ENCODE measurements at regions not wholly inside any gene's neighbourhood (a gene's known extent, or its start where the extent isn't known, plus 50 kb on each side); places are given as distances from the start of the nearest gene placed in this dataset.

DNA sequence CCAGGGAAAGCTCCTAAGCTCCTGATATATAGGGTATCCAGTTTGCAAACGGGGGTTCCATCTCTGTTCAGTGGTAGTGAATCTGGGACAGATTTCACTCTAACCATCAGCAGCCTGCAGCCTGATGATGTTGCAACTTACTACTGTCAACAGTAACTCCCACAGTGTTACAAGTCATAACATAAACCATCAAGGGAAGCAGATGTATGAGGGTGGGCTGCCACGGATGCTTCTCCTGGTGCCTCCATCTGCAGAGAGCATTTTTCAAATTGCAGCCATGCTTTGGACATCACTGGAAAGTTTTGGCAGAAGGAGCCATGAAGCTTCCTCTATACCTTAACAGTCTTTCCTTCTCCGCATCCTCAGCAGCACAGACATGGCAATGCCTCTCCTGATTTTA, 234.5 kb downstream of the ANKRD36B start:
- H3K27ac ChIP-seq (ENCODE audit: low read length, poor library complexity, severe bottlenecking), result no peak overlapping the region
- H3K4me1 ChIP-seq (ENCODE audit: control insufficient read depth, insufficient read depth, low read depth, low read length), result no peaks in the 10 kb centered on the region
- no peak overlapping the region for H3K18ac ChIP-seq (ENCODE audit: low read depth in 1 of 2, low read length in 2 of 2)
- no peak overlapping the region for H4K8ac ChIP-seq (ENCODE audit: low read length)
- no peaks in the 10 kb centered on the region for H3K36me3 ChIP-seq (ENCODE audit: control insufficient read depth in 1 of 2, insufficient read depth in 2 of 2, low read depth in 1 of 2, low read length in 2 of 2)
- H2AK5ac ChIP-seq (ENCODE audit: low read length, severe bottlenecking), result no peak overlapping the region
- no peak overlapping the region for H3K4me2 ChIP-seq (ENCODE audit: low read length, poor library complexity, severe bottlenecking)
- no peak overlapping the region for H3K4ac ChIP-seq (ENCODE audit: low read depth in 1 of 2, low read length in 2 of 2)
- H2BK5ac ChIP-seq (ENCODE audit: low read depth, low read length, poor library complexity, severe bottlenecking), result no peak overlapping the region
- no peak overlapping the region for H3K4me3 ChIP-seq (ENCODE audit: insufficient read depth in 1 of 2, low read depth in 1 of 2, low read length in 2 of 2)
- H2BK15ac ChIP-seq (ENCODE audit: low read depth, poor library complexity, severe bottlenecking), result no peak overlapping the region
- H3K9me3 ChIP-seq (ENCODE audit: control insufficient read depth, low read length), result no peaks in the 10 kb centered on the region
- peaks cover 43 to 88% of the 10 kb centered on the region in 2 experiments for H3K27me3 ChIP-seq (ENCODE audit: control insufficient read depth in 1 of 2, insufficient read depth in 1 of 2, low read length in 2 of 2)
- no peak overlapping the region for H2AFZ ChIP-seq (ENCODE audit: low read depth, low read length)
- no peak overlapping the region for H3K14ac ChIP-seq (ENCODE audit: low read length in 2 of 2)
- no peak overlapping the region for H4K91ac ChIP-seq (ENCODE audit: low read length)
- no peak for DNase-seq
- H2BK12ac ChIP-seq (ENCODE audit: low read length in 2 of 2), result no peak overlapping the region
- H3K23ac ChIP-seq (ENCODE audit: low read length in 2 of 2), result no peak overlapping the region
- no peak overlapping the region for H3K9ac ChIP-seq (ENCODE audit: low read length)
- WGBS, result 71% methylated on average over 1 of the region's 3 CpGs
- no peaks in the 10 kb centered on the region for H3K79me1 ChIP-seq (replicated peaks; ENCODE audit: low read length, poor library complexity, severe bottlenecking)
- H2BK120ac ChIP-seq (ENCODE audit: low read depth, low read length), result no peak overlapping the region

GRCh38 chr2:97354576-97354975, 235.1 kb downstream of the ANKRD36B start:
- no peaks in the 10 kb centered on the region for H3K36me3 ChIP-seq (ENCODE audit: control insufficient read depth in 1 of 2, insufficient read depth in 2 of 2, low read depth in 1 of 2, low read length in 2 of 2)
- no peak overlapping the region for H3K23ac ChIP-seq (ENCODE audit: low read length in 2 of 2)
- H4K91ac ChIP-seq (ENCODE audit: low read length), result no peak overlapping the region
- no peak overlapping the region for H2BK12ac ChIP-seq (ENCODE audit: low read length in 2 of 2)
- no peak overlapping the region for H3K14ac ChIP-seq (ENCODE audit: low read length in 2 of 2)
- H2BK5ac ChIP-seq (ENCODE audit: low read depth, low read length, poor library complexity, severe bottlenecking), result no peak overlapping the region
- no peak overlapping the region for H3K27ac ChIP-seq (ENCODE audit: low read length, poor library complexity, severe bottlenecking)
- H3K4me2 ChIP-seq (ENCODE audit: low read length, poor library complexity, severe bottlenecking), result no peak overlapping the region
- WGBS, result 87% methylated on average over 1 of the region's 1 CpG
- no peak for DNase-seq
- H2BK120ac ChIP-seq (ENCODE audit: low read depth, low read length), result no peak overlapping the region
- no peak overlapping the region for H4K8ac ChIP-seq (ENCODE audit: low read length)
- H3K27me3 ChIP-seq (ENCODE audit: control insufficient read depth in 1 of 2, insufficient read depth in 1 of 2, low read length in 2 of 2), result peaks cover 39 to 85% of the 10 kb centered on the region in 2 experiments
- no peak overlapping the region for H3K9ac ChIP-seq (ENCODE audit: low read length)
- H3K18ac ChIP-seq (ENCODE audit: low read depth in 1 of 2, low read length in 2 of 2), result no peak overlapping the region
- no peaks in the 10 kb centered on the region for H3K9me3 ChIP-seq (ENCODE audit: control insufficient read depth, low read length)
- no peaks in the 10 kb centered on the region for H3K79me1 ChIP-seq (replicated peaks; ENCODE audit: low read length, poor library complexity, severe bottlenecking)
- no peak overlapping the region for H2AFZ ChIP-seq (ENCODE audit: low read depth, low read length)
- no peak overlapping the region for H3K4me3 ChIP-seq (ENCODE audit: insufficient read depth in 1 of 2, low read depth in 1 of 2, low read length in 2 of 2)
- H2BK15ac ChIP-seq (ENCODE audit: low read depth, poor library complexity, severe bottlenecking), result no peak overlapping the region
- no peak overlapping the region for H2AK5ac ChIP-seq (ENCODE audit: low read length, severe bottlenecking)
- H3K4ac ChIP-seq (ENCODE audit: low read depth in 1 of 2, low read length in 2 of 2), result no peak overlapping the region
- H3K4me1 ChIP-seq (ENCODE audit: control insufficient read depth, insufficient read depth, low read depth, low read length), result no peaks in the 10 kb centered on the region

DNA sequence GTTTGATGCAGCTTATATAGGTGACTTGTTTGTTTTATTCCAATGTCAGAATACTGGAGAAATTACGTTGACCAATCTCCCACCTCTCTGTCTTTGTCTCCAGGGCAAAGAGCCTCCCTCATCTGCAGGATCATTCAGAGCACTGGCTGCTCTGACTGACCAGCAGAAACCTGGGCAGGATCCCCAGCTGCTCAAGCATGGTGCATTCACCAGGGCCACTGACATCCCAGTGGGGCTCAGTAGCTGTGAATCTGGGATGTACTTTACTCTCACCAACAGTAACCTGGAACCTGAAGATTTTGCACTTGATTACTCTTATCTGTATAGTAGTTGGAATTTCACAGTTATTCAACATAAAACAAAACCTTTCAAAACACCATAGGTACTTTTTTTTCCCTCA, 235.9 kb downstream of the ANKRD36 start:
- Histone ChIP-seq H3K4me1 (ENCODE audit: control insufficient read depth, insufficient read depth, low read depth, low read length) (peaks cover 2% of the 10 kb centered on the region), H3K27ac (ENCODE audit: low read length, poor library complexity, severe bottlenecking) (no peak overlapping the region), H2AFZ (ENCODE audit: low read depth, low read length) (no peak overlapping the region), H3K27me3 (ENCODE audit: control insufficient read depth in 1 of 2, insufficient read depth in 1 of 2, low read length in 2 of 2) (peaks cover 17 to 48% of the 10 kb centered on the region in 2 experiments), H2BK120ac (ENCODE audit: low read depth, low read length) (no peak overlapping the region), H3K79me1 (replicated peaks; ENCODE audit: low read length, poor library complexity, severe bottlenecking) (no peaks in the 10 kb centered on the region), H3K9ac (ENCODE audit: low read length) (no peak overlapping the region), H3K4me2 (ENCODE audit: low read length, poor library complexity, severe bottlenecking) (no peak overlapping the region), H2BK5ac (ENCODE audit: low read depth, low read length, poor library complexity, severe bottlenecking) (no peak overlapping the region), H3K4ac (ENCODE audit: low read depth in 1 of 2, low read length in 2 of 2) (no peak overlapping the region), H3K4me3 (ENCODE audit: insufficient read depth in 1 of 2, low read depth in 1 of 2, low read length in 2 of 2) (no peak overlapping the region), H2BK12ac (ENCODE audit: low read length in 2 of 2) (no peak overlapping the region), H3K18ac (ENCODE audit: low read depth in 1 of 2, low read length in 2 of 2) (no peak overlapping the region), H3K14ac (ENCODE audit: low read length in 2 of 2) (no peak overlapping the region), H2AK5ac (ENCODE audit: low read length, severe bottlenecking) (no peak overlapping the region), H3K36me3 (ENCODE audit: control insufficient read depth in 1 of 2, insufficient read depth in 2 of 2, low read depth in 1 of 2, low read length in 2 of 2) (no peaks in the 10 kb centered on the region), H2BK15ac (ENCODE audit: low read depth, poor library complexity, severe bottlenecking) (no peak overlapping the region), H3K9me3 (ENCODE audit: control insufficient read depth, low read length) (no peaks in the 10 kb centered on the region), H4K8ac (ENCODE audit: low read length) (no peak overlapping the region), H3K23ac (ENCODE audit: low read length in 2 of 2) (no peak overlapping the region), H4K91ac (ENCODE audit: low read length) (no peak overlapping the region)
- 68% methylated on average over 1 of the region's 1 CpG for WGBS
- DNase-seq, result no peak

DNA sequence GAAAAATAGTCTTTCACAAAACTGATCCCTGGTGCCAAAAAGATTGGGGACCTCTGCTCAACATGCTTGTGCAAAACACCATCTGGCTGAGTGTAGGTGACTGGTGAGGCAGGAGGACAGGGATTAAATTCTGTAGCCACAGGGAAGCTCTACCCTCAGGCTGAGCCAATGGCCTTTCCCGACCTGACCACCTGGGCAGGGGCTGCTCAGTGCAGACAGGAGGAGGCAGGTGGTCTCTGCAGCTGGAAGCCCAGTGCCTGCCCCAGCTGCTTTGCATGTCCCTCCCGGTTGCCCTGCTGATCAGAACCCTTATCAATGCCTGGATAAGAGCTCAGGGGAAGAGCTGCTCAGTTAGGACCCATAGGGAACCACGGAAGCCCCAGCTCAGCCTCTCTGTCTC, 235.3 kb downstream of the ANKRD36 start:
- H3K23ac ChIP-seq (ENCODE audit: low read length in 2 of 2), result no peak overlapping the region
- no peaks in the 10 kb centered on the region for H3K9me3 ChIP-seq (ENCODE audit: control insufficient read depth, low read length)
- no peak overlapping the region for H3K4me3 ChIP-seq (ENCODE audit: insufficient read depth in 1 of 2, low read depth in 1 of 2, low read length in 2 of 2)
- H2BK12ac ChIP-seq (ENCODE audit: low read length in 2 of 2), result no peak overlapping the region
- H2AFZ ChIP-seq (ENCODE audit: low read depth, low read length), result no peak overlapping the region
- H3K36me3 ChIP-seq (ENCODE audit: control insufficient read depth in 1 of 2, insufficient read depth in 2 of 2, low read depth in 1 of 2, low read length in 2 of 2), result no peaks in the 10 kb centered on the region
- H2BK15ac ChIP-seq (ENCODE audit: low read depth, poor library complexity, severe bottlenecking), result no peak overlapping the region
- no peak for DNase-seq
- H4K91ac ChIP-seq (ENCODE audit: low read length), result no peak overlapping the region
- no peak overlapping the region for H4K8ac ChIP-seq (ENCODE audit: low read length)
- 38% methylated on average over 3 of the region's 3 CpGs for WGBS
- H3K14ac ChIP-seq (ENCODE audit: low read length in 2 of 2), result no peak overlapping the region
- no peak overlapping the region for H3K27ac ChIP-seq (ENCODE audit: low read length, poor library complexity, severe bottlenecking)
- H3K79me1 ChIP-seq (replicated peaks; ENCODE audit: low read length, poor library complexity, severe bottlenecking), result no peaks in the 10 kb centered on the region
- no peak overlapping the region for H3K9ac ChIP-seq (ENCODE audit: low read length)
- H3K18ac ChIP-seq (ENCODE audit: low read depth in 1 of 2, low read length in 2 of 2), result no peak overlapping the region
- H2BK5ac ChIP-seq (ENCODE audit: low read depth, low read length, poor library complexity, severe bottlenecking), result no peak overlapping the region
- H2BK120ac ChIP-seq (ENCODE audit: low read depth, low read length), result no peak overlapping the region
- no peak overlapping the region for H2AK5ac ChIP-seq (ENCODE audit: low read length, severe bottlenecking)
- H3K4ac ChIP-seq (ENCODE audit: low read depth in 1 of 2, low read length in 2 of 2), result no peak overlapping the region
- peaks cover 2% of the 10 kb centered on the region for H3K4me1 ChIP-seq (ENCODE audit: control insufficient read depth, insufficient read depth, low read depth, low read length)
- peaks cover 13 to 43% of the 10 kb centered on the region in 2 experiments for H3K27me3 ChIP-seq (ENCODE audit: control insufficient read depth in 1 of 2, insufficient read depth in 1 of 2, low read length in 2 of 2)
- no peak overlapping the region for H3K4me2 ChIP-seq (ENCODE audit: low read length, poor library complexity, severe bottlenecking)

All from mesenchymal stem cell (in vitro differentiated cells and primary cell).